ENCODE measurements at regions not wholly inside any gene's neighbourhood (a gene's known extent, or its start where the extent isn't known, plus 50 kb on each side); places are given as distances from the start of the nearest gene placed in this dataset.

GRCh38 chr6:147759093-147759492, 250.6 kb downstream of the SAMD5 start:
- H3K27ac Mint-ChIP-seq: no peak overlapping the region
- no peak overlapping the region for H3K4me3 Mint-ChIP-seq
- H3K4me1 Mint-ChIP-seq: peaks cover 5% of the 10 kb centered on the region
- TF ChIP-seq, protein P1, sequence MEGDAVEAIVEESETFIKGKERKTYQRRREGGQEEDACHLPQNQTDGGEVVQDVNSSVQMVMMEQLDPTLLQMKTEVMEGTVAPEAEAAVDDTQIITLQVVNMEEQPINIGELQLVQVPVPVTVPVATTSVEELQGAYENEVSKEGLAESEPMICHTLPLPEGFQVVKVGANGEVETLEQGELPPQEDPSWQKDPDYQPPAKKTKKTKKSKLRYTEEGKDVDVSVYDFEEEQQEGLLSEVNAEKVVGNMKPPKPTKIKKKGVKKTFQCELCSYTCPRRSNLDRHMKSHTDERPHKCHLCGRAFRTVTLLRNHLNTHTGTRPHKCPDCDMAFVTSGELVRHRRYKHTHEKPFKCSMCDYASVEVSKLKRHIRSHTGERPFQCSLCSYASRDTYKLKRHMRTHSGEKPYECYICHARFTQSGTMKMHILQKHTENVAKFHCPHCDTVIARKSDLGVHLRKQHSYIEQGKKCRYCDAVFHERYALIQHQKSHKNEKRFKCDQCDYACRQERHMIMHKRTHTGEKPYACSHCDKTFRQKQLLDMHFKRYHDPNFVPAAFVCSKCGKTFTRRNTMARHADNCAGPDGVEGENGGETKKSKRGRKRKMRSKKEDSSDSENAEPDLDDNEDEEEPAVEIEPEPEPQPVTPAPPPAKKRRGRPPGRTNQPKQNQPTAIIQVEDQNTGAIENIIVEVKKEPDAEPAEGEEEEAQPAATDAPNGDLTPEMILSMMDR (IDR thresholded peaks at IDR 0.05; ENCODE audit: unreplicated experiment in 3 of 3): no peak
- H3K27me3 Mint-ChIP-seq (ENCODE audit: low read depth): no peaks in the 10 kb centered on the region
- H3K36me3 Mint-ChIP-seq (ENCODE audit: low read depth): peaks cover 5% of the 10 kb centered on the region
- peaks cover 3% of the 10 kb centered on the region for H3K9me3 Mint-ChIP-seq

- H3K4me3 Mint-ChIP-seq: no peak overlapping the region
- peaks cover 5% of the 10 kb centered on the region for H3K36me3 Mint-ChIP-seq (ENCODE audit: low read depth)
- peaks cover 5% of the 10 kb centered on the region for H3K4me1 Mint-ChIP-seq
- H3K27ac Mint-ChIP-seq: no peak overlapping the region
- TF ChIP-seq, protein P1 (IDR thresholded peaks at IDR 0.05; ENCODE audit: unreplicated experiment in 3 of 3): no peak
- no peaks in the 10 kb centered on the region for H3K27me3 Mint-ChIP-seq (ENCODE audit: low read depth)
- H3K9me3 Mint-ChIP-seq: peaks cover 3% of the 10 kb centered on the region
These were observed 251.0 kb downstream of the SAMD5 start for GRCh38 chr6:147759536-147759935.

DNA sequence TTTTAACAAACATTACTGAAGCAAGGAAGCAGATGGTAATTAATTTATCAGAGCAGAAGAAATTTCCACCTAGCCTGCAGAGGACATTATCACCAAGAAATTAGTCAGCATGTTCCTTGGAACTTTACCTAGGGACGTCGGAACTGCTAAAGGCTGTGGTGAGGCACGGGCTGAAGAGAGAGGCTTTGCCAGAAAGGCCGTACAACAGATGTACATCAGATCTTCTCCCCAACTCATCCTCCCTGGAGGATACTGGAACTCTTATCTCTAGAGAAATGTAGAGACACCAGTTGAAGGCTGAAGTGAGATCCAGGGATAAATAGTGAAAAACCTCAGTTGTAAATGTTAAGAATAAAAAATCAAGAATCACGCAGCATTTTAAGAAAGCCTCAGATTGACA, 257.1 kb downstream of the SAMD5 start:
- Mint-ChIP-seq H3K36me3 (ENCODE audit: low read depth) (no peaks in the 10 kb centered on the region), H3K9me3 (peaks cover 19% of the 10 kb centered on the region), H3K4me3 (no peak overlapping the region), H3K27ac (no peak overlapping the region), H3K27me3 (ENCODE audit: low read depth) (no peaks in the 10 kb centered on the region), H3K4me1 (no peaks in the 10 kb centered on the region)
- TF ChIP-seq, protein P1 (IDR thresholded peaks at IDR 0.05; ENCODE audit: unreplicated experiment in 3 of 3): no peak

DNA sequence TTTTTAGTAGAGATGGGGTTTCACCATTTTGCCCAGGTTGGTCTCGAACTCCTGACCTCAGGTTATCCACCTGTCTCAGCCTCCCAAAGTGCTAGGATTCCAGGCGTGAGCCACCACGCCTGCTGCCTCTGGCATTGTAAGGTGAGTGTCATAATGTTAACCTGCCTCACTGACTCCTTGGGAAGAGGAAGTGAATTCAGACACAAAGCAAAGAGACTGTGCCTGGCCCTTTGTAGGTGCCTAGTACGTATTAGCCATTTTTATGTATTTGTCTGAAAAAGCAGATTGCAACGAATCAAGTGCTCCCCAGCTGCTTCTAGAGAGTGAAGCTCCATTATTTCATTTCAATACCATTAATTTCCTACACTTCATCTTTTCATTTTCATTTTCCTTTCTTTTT, 260.5 kb downstream of the SAMD5 start:
- Mint-ChIP-seq H3K4me3 (no peak overlapping the region), H3K9me3 (peaks cover 19% of the 10 kb centered on the region)
- TF ChIP-seq, protein P1 (IDR thresholded peaks at IDR 0.05; ENCODE audit: unreplicated experiment in 3 of 3): no peak

DNA sequence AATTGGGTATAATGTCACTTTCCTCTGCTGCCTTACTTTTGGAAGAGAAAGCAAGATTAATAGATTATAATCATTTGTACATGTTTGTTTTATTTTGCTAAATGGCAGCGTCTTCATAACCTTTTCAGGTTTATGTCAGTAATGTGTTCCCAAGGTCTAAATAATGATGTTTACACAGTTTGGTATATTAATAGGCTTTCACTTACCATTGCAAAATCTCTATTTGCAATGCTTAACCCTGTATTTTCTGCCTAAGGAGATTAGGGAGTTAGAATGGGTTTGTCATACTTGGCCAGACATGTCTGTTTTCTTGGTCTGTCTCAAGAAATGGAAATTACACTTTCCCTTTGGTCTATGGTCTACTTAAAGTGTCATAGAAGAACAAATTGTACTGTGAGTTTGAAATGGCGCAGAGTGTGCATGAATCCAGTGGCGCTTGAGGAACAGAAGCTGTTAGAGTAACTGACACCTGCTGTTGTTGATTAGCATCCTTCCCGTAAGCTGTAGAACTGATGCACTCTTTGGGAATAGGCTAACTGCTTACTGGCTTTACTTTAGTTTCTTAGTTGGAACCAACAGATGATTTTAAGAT, 261.1 kb downstream of the SAMD5 start:
- no peaks in the 10 kb centered on the region for H3K36me3 Mint-ChIP-seq (ENCODE audit: low read depth)
- no peaks in the 10 kb centered on the region for H3K4me1 Mint-ChIP-seq

More for the DNA sequence above, 260.5 kb downstream of the SAMD5 start:
- H3K27me3 Mint-ChIP-seq (ENCODE audit: low read depth): no peaks in the 10 kb centered on the region
- H3K36me3 Mint-ChIP-seq (ENCODE audit: low read depth): no peaks in the 10 kb centered on the region
- no peak overlapping the region for H3K27ac Mint-ChIP-seq
- H3K4me1 Mint-ChIP-seq: no peaks in the 10 kb centered on the region

DNA sequence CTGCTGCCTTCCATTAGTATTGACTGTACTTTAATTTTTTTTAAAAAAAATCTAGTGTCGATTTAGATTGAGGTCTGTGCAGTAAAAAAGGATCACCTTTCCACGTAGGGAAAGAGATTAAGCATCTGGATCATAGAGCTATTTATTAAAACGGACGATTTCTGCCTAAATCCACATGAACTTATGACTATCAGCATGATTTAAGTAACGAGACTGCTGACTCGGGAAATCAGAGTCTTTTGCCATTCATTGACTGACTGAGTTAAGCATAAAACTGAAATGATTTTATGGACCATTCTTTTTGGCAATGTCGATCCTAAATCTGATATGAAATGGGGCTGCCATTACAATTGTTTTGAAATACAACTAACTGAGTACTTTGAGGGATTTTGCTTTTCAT, 261.7 kb downstream of the SAMD5 start:
- Mint-ChIP-seq H3K27me3 (ENCODE audit: low read depth) (no peaks in the 10 kb centered on the region), H3K36me3 (ENCODE audit: low read depth) (no peaks in the 10 kb centered on the region), H3K4me3 (no peak overlapping the region), H3K9me3 (peaks cover 19% of the 10 kb centered on the region), H3K4me1 (no peaks in the 10 kb centered on the region), H3K27ac (no peak overlapping the region)
- TF ChIP-seq, protein P1 (IDR thresholded peaks at IDR 0.05; ENCODE audit: unreplicated experiment in 3 of 3): no peak

More for the DNA sequence above, 261.1 kb downstream of the SAMD5 start:
- TF ChIP-seq, protein P1 (IDR thresholded peaks at IDR 0.05; ENCODE audit: unreplicated experiment in 3 of 3): no peak
- Mint-ChIP-seq H3K27ac (no peak overlapping the region), H3K9me3 (peaks cover 19% of the 10 kb centered on the region), H3K4me3 (no peak overlapping the region), H3K27me3 (ENCODE audit: low read depth) (no peaks in the 10 kb centered on the region)
